SK-N-SH (cell line): ENCODE measurements at regions not wholly inside any gene's neighbourhood (a gene's known extent, or its start where the extent isn't known, plus 50 kb on each side); places are given as distances from the start of the nearest gene placed in this dataset.

Experiments
- NFIC ChIP-seq: IDR thresholded peaks from 2 replicates; pipeline ENCODE4 v1.4.0; 2012; ENCODE audit warnings: borderline replicate concordance
- TCF12 ChIP-seq: IDR thresholded peaks from 2 replicates; pipeline ENCODE4 v1.4.0; 2012
- TF ChIP-seq, protein P1 (sequence below): IDR thresholded peaks from 2 replicates; pipeline ENCODE4; 2012

DNA sequence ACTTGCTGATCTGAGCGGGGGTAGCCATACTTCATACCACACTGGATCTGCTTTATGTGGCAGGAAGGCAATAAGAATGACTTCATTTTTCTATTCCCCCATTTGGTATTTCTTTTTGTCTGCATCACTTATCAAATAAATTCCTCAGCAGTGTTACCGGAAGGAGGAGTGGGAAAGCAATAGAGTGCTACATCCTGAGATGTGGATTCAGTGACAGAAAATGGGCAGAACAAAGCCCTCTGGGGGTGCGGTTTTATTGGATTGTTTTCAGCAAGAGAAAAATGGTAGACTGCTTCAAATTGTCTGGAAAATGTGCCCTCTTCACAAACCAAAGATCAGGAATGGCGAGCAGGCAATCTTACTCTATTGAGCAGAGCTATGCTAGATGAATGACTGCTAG is 751.9 kb upstream of the NEGR1 start:
- TF ChIP-seq TCF12: no peak
- TF ChIP-seq NFIC: no peak
- TF ChIP-seq, protein P1, sequence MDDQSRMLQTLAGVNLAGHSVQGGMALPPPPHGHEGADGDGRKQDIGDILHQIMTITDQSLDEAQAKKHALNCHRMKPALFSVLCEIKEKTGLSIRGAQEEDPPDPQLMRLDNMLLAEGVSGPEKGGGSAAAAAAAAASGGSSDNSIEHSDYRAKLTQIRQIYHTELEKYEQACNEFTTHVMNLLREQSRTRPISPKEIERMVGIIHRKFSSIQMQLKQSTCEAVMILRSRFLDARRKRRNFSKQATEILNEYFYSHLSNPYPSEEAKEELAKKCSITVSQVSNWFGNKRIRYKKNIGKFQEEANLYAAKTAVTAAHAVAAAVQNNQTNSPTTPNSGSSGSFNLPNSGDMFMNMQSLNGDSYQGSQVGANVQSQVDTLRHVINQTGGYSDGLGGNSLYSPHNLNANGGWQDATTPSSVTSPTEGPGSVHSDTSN: no peak
